HUES64 (cell line): ENCODE measurements at regions not wholly inside any gene's neighbourhood (a gene's known extent, or its start where the extent isn't known, plus 50 kb on each side); places are given as distances from the start of the nearest gene placed in this dataset.

Experiments used
- H3K27ac ChIP-seq: 2 replicates; pipeline ENCODE4 v1.7.0; 2013; ENCODE audit warnings: low read depth, low read length, inconsistent platforms
- H3K27me3 ChIP-seq: 2 replicates; pipeline ENCODE4 v1.6.1; 2013; ENCODE audit warnings: mild to moderate bottlenecking, low read length; ENCODE audit not compliant: insufficient read depth
- H3K36me3 ChIP-seq: 2 replicates; pipeline ENCODE4 v1.6.1; 2013; ENCODE audit warnings: mild to moderate bottlenecking, low read length; ENCODE audit not compliant: insufficient read depth
- H3K4me1 ChIP-seq: 2 replicates; pipeline ENCODE4 v1.6.1; 2013; ENCODE audit warnings: mild to moderate bottlenecking, low read length, moderate library complexity; ENCODE audit not compliant: insufficient read depth
- H3K4me3 ChIP-seq: 2 replicates; pipeline ENCODE4 v1.5.1; 2013; ENCODE audit warnings: mild to moderate bottlenecking, low read length, moderate library complexity
- H3K9ac ChIP-seq: 2 replicates; pipeline ENCODE4 v1.6.1; 2013; ENCODE audit warnings: mild to moderate bottlenecking, low read depth, low read length
- H3K9me3 ChIP-seq: 2 replicates; pipeline ENCODE4 v1.6.1; 2013; ENCODE audit warnings: low read depth, low read length; ENCODE audit not compliant: insufficient read depth
- WGBS: fragments of 150-250, 120-280 bp; methylation state at CpG from one replicate; pipeline ENCODE4 v1.1.7; 2013; ENCODE audit warnings: missing lambda C conversion rate; 5-methylcytosine and 5-hydroxymethylcytosine counted together

- no peaks in the 10 kb centered on the region for H3K4me1 ChIP-seq
- 83% methylated on average over 4 of the region's 5 CpGs for WGBS
Measured at GRCh38 chr9:107727086-107727780, 237.7 kb upstream of the KLF4 start.

GRCh38 chr9:107723015-107723414 lies 233.4 kb upstream of the KLF4 start:
- Histone ChIP-seq H3K4me1 (no peaks in the 10 kb centered on the region), H3K4me3 (no peak overlapping the region), H3K36me3 (no peaks in the 10 kb centered on the region), H3K9ac (no peak overlapping the region), H3K9me3 (no peaks in the 10 kb centered on the region), H3K27me3 (no peaks in the 10 kb centered on the region), H3K27ac (no peak overlapping the region)
- WGBS = 93% methylated on average over 4 of the region's 4 CpGs

More at GRCh38 chr9:107727086-107727780, 237.7 kb upstream of the KLF4 start:
- H3K27me3 ChIP-seq = no peaks in the 10 kb centered on the region
- no peak overlapping the region for H3K9ac ChIP-seq
- no peaks in the 10 kb centered on the region for H3K9me3 ChIP-seq
- H3K4me3 ChIP-seq = no peak overlapping the region
- H3K36me3 ChIP-seq = no peaks in the 10 kb centered on the region
- H3K27ac ChIP-seq = no peak overlapping the region

GRCh38 chr9:107721705-107722245 lies 232.2 kb upstream of the KLF4 start:
- H3K36me3 ChIP-seq = no peaks in the 10 kb centered on the region
- no peak overlapping the region for H3K27ac ChIP-seq
- H3K9ac ChIP-seq = no peak overlapping the region
- no peaks in the 10 kb centered on the region for H3K4me1 ChIP-seq
- WGBS = 90% methylated on average over 5 of the region's 5 CpGs
- H3K27me3 ChIP-seq = no peaks in the 10 kb centered on the region
- no peak overlapping the region for H3K4me3 ChIP-seq
- no peaks in the 10 kb centered on the region for H3K9me3 ChIP-seq

GRCh38 chr9:107720501-107720900 lies 230.9 kb upstream of the KLF4 start:
- H3K9me3 ChIP-seq = no peaks in the 10 kb centered on the region
- no peak overlapping the region for H3K4me3 ChIP-seq
- 100% methylated on average over 2 of the region's 2 CpGs for WGBS
- H3K27ac ChIP-seq = no peak overlapping the region
- H3K27me3 ChIP-seq = no peaks in the 10 kb centered on the region
- H3K4me1 ChIP-seq = no peaks in the 10 kb centered on the region
- H3K9ac ChIP-seq = no peak overlapping the region
- H3K36me3 ChIP-seq = no peaks in the 10 kb centered on the region

GRCh38 chr9:107717529-107718314 lies 228.2 kb upstream of the KLF4 start:
- no peaks in the 10 kb centered on the region for H3K4me1 ChIP-seq
- no peak overlapping the region for H3K27ac ChIP-seq
- H3K4me3 ChIP-seq = no peak overlapping the region
- no peaks in the 10 kb centered on the region for H3K36me3 ChIP-seq
- no peaks in the 10 kb centered on the region for H3K9me3 ChIP-seq
- 94% methylated on average over 9 of the region's 9 CpGs for WGBS
- H3K27me3 ChIP-seq = no peaks in the 10 kb centered on the region
- no peak overlapping the region for H3K9ac ChIP-seq

- Histone ChIP-seq H3K4me3 (no peak overlapping the region), H3K4me1 (no peaks in the 10 kb centered on the region), H3K27me3 (no peaks in the 10 kb centered on the region), H3K36me3 (no peaks in the 10 kb centered on the region), H3K9ac (no peak overlapping the region), H3K9me3 (no peaks in the 10 kb centered on the region), H3K27ac (no peak overlapping the region)
- 83% methylated on average over 4 of the region's 4 CpGs for WGBS
Measured at GRCh38 chr9:107715740-107716139, 226.2 kb upstream of the KLF4 start.

GRCh38 chr9:107713470-107713869 lies 223.9 kb upstream of the KLF4 start:
- Histone ChIP-seq H3K4me1 (no peaks in the 10 kb centered on the region), H3K9ac (no peak overlapping the region), H3K36me3 (no peaks in the 10 kb centered on the region), H3K27ac (no peak overlapping the region), H3K4me3 (no peak overlapping the region), H3K27me3 (no peaks in the 10 kb centered on the region), H3K9me3 (no peaks in the 10 kb centered on the region)
- WGBS = 93% methylated on average over 3 of the region's 4 CpGs

GRCh38 chr9:107712390-107712789 lies 222.8 kb upstream of the KLF4 start:
- no peak overlapping the region for H3K27ac ChIP-seq

GRCh38 chr9:107711542-107711941 lies 222.0 kb upstream of the KLF4 start:
- 95% methylated on average over 6 of the region's 6 CpGs for WGBS
- Histone ChIP-seq H3K27ac (no peak overlapping the region), H3K9ac (no peak overlapping the region), H3K9me3 (no peaks in the 10 kb centered on the region), H3K36me3 (no peaks in the 10 kb centered on the region), H3K27me3 (no peaks in the 10 kb centered on the region), H3K4me1 (no peaks in the 10 kb centered on the region), H3K4me3 (no peak overlapping the region)

More at GRCh38 chr9:107712390-107712789, 222.8 kb upstream of the KLF4 start:
- Histone ChIP-seq H3K4me3 (no peak overlapping the region), H3K9ac (no peak overlapping the region), H3K27me3 (no peaks in the 10 kb centered on the region), H3K36me3 (no peaks in the 10 kb centered on the region), H3K4me1 (no peaks in the 10 kb centered on the region), H3K9me3 (no peaks in the 10 kb centered on the region)
- WGBS = 87% methylated on average over 3 of the region's 3 CpGs

GRCh38 chr9:107710953-107711352 lies 221.4 kb upstream of the KLF4 start:
- no peak overlapping the region for H3K9ac ChIP-seq
- WGBS = 92% methylated on average over 2 of the region's 2 CpGs
- H3K4me1 ChIP-seq = no peaks in the 10 kb centered on the region
- no peak overlapping the region for H3K27ac ChIP-seq
- H3K36me3 ChIP-seq = no peaks in the 10 kb centered on the region
- H3K4me3 ChIP-seq = no peak overlapping the region
- no peaks in the 10 kb centered on the region for H3K27me3 ChIP-seq
- no peaks in the 10 kb centered on the region for H3K9me3 ChIP-seq

- Histone ChIP-seq H3K36me3 (no peaks in the 10 kb centered on the region), H3K27me3 (no peaks in the 10 kb centered on the region), H3K4me3 (no peak overlapping the region), H3K9me3 (no peaks in the 10 kb centered on the region), H3K4me1 (no peaks in the 10 kb centered on the region), H3K9ac (no peak overlapping the region), H3K27ac (no peak overlapping the region)
- WGBS = no CpG with 5 or more reads among the region's 1 CpG
Measured at GRCh38 chr9:107710546-107710945, 221.0 kb upstream of the KLF4 start.
